Astrocyte (in vitro differentiated cells and primary cell): ENCODE measurements at regions not wholly inside any gene's neighbourhood (a gene's known extent, or its start where the extent isn't known, plus 50 kb on each side); places are given as distances from the start of the nearest gene placed in this dataset.

Source experiments
- DNase-seq: peaks from one replicate; pipeline ENCODE4 v3.0.0-alpha.2; 2010; ENCODE audit warnings: low read depth
- FAIRE-seq: peaks from 2 replicates; lab custom pipeline; 2011; peaks lifted over from hg19 to GRCh38; lab: Jason Lieb, UNC
- H2AFZ ChIP-seq: 2 replicates; pipeline ENCODE4 v1.6.0; 2012; ENCODE audit warnings: low read depth, low read length, inconsistent platforms
- H3K27ac ChIP-seq: 2 replicates; pipeline ENCODE4 v1.5.1; 2011; ENCODE audit warnings: low read depth, low read length, inconsistent platforms
- H3K27me3 ChIP-seq: 2 replicates; pipeline ENCODE4 v1.6.0; 2011; ENCODE audit warnings: low read length, inconsistent platforms; ENCODE audit not compliant: insufficient read depth
- H3K36me3 ChIP-seq: 2 replicates; pipeline ENCODE4 v1.5.1; 2011; ENCODE audit warnings: low read length, inconsistent platforms; ENCODE audit not compliant: insufficient read depth
- H3K4me1 ChIP-seq: 2 replicates; pipeline ENCODE4 v1.5.1; 2011; ENCODE audit warnings: low read length, inconsistent platforms; ENCODE audit not compliant: insufficient read depth
- H3K4me2 ChIP-seq: 2 replicates; pipeline ENCODE4 v1.6.0; 2012; ENCODE audit warnings: low read length, inconsistent platforms
- H3K4me3 ChIP-seq: 2 replicates; pipeline ENCODE4 v1.5.1; 2011; ENCODE audit warnings: low read depth, mild to moderate bottlenecking, low read length, inconsistent platforms; ENCODE audit not compliant: insufficient read depth
- H3K79me2 ChIP-seq: 2 replicates; pipeline ENCODE4 v1.6.0; 2012; ENCODE audit warnings: mild to moderate bottlenecking, low read length, inconsistent platforms; ENCODE audit not compliant: insufficient read depth
- H3K9ac ChIP-seq: 2 replicates; pipeline ENCODE4 v1.6.0; 2012; ENCODE audit warnings: mild to moderate bottlenecking, low read length, inconsistent platforms
- H3K9me3 ChIP-seq: 2 replicates; pipeline ENCODE4 v1.5.1; 2012; ENCODE audit warnings: low read depth, mild to moderate bottlenecking, low read length, inconsistent platforms; ENCODE audit not compliant: insufficient read depth
- H4K20me1 ChIP-seq: 2 replicates; pipeline ENCODE4 v1.6.0; 2012; ENCODE audit warnings: low read length, inconsistent platforms; ENCODE audit not compliant: insufficient read depth
- H3K27ac Mint-ChIP-seq: one replicate; pipeline ENCODE4 v1.8.0; 2021; ENCODE audit warnings: mild to moderate bottlenecking, mixed read lengths; ENCODE audit not compliant: unreplicated experiment
- H3K27me3 Mint-ChIP-seq: one replicate; pipeline ENCODE4 v1.8.0; 2021; ENCODE audit warnings: low read depth, mixed read lengths; ENCODE audit not compliant: unreplicated experiment
- H3K36me3 Mint-ChIP-seq: one replicate; pipeline ENCODE4 v1.8.0; 2021; ENCODE audit warnings: low read depth, mixed read lengths; ENCODE audit not compliant: unreplicated experiment
- H3K4me1 Mint-ChIP-seq: one replicate; pipeline ENCODE4 v1.8.0; 2021; ENCODE audit warnings: low read depth, mixed read lengths; ENCODE audit not compliant: unreplicated experiment
- H3K4me3 Mint-ChIP-seq: one replicate; pipeline ENCODE4 v1.8.0; 2021; ENCODE audit warnings: mild to moderate bottlenecking, moderate library complexity, mixed read lengths; ENCODE audit not compliant: unreplicated experiment
- H3K9me3 Mint-ChIP-seq: one replicate; pipeline ENCODE4 v1.8.0; 2021; ENCODE audit warnings: mild to moderate bottlenecking, mixed read lengths; ENCODE audit not compliant: unreplicated experiment
- CTCF ChIP-seq: IDR thresholded peaks from 2 replicates; pipeline ENCODE4 v1.5.1; 2011; ENCODE audit warnings: low read depth, mild to moderate bottlenecking, inconsistent platforms, low read length, moderate library complexity; ENCODE audit not compliant: insufficient read depth
- EZH2 ChIP-seq: IDR thresholded peaks from 2 replicates; pipeline ENCODE4 v1.6.1; 2012; ENCODE audit warnings: mild to moderate bottlenecking, low read length, inconsistent platforms; ENCODE audit not compliant: insufficient read depth

DNA sequence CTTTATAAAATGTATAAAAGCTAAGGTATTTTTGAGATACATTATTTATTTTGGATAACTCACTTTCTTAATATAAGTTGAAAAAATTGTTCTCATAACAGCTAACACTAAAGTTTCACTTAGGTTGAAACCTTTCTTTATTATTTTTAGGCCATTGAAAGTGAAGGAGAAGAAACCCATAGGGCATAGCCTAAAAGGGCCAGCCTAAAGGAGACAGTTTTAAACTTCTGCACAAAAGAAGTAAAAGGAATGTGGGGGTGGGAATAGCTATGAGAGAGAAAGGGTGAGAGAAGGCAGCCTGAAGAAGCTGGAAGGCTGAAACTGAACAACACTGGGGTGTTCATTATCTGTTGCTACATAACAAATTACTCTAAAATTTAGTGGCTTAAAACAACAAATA is 57.6 kb upstream of the RAPGEF2 start:
- no peaks in the 10 kb centered on the region for H3K36me3 ChIP-seq
- no peak overlapping the region for H3K27ac ChIP-seq
- no peaks in the 10 kb centered on the region for H3K9me3 Mint-ChIP-seq
- H3K27me3 Mint-ChIP-seq: no peaks in the 10 kb centered on the region
- FAIRE-seq: no peak
- TF ChIP-seq EZH2 (no peak), CTCF (no peak)
- no peak overlapping the region for H3K4me3 ChIP-seq
- no peak overlapping the region for H3K9ac ChIP-seq
- H3K4me1 Mint-ChIP-seq: peaks cover 15% of the 10 kb centered on the region
- H3K4me3 Mint-ChIP-seq: no peak overlapping the region
- peak overlapping the region; percentile 55 for H3K27ac Mint-ChIP-seq
- H3K36me3 Mint-ChIP-seq: no peaks in the 10 kb centered on the region
- H3K4me1 ChIP-seq: peaks cover 10% of the 10 kb centered on the region
- no peaks in the 10 kb centered on the region for H3K9me3 ChIP-seq
- H4K20me1 ChIP-seq: no peaks in the 10 kb centered on the region
- no peaks in the 10 kb centered on the region for H3K27me3 ChIP-seq
- H2AFZ ChIP-seq: no peak overlapping the region
- DNase-seq: no peak
- no peaks in the 10 kb centered on the region for H3K79me2 ChIP-seq
- no peak overlapping the region for H3K4me2 ChIP-seq

GRCh38 chr4:159046683-159047082 is 56.2 kb upstream of the RAPGEF2 start:
- no peaks in the 10 kb centered on the region for H3K9me3 Mint-ChIP-seq

More at GRCh38 chr4:159046683-159047082, 56.2 kb upstream of the RAPGEF2 start:
- H3K4me3 Mint-ChIP-seq: no peak overlapping the region
- no peaks in the 10 kb centered on the region for H3K36me3 Mint-ChIP-seq
- Histone ChIP-seq H3K27me3 (no peaks in the 10 kb centered on the region), H4K20me1 (no peaks in the 10 kb centered on the region), H3K4me1 (peaks cover 11% of the 10 kb centered on the region), H3K4me2 (no peak overlapping the region), H3K36me3 (no peaks in the 10 kb centered on the region), H3K4me3 (no peak overlapping the region), H3K9me3 (no peaks in the 10 kb centered on the region), H3K9ac (no peak overlapping the region), H3K27ac (no peak overlapping the region), H2AFZ (no peak overlapping the region), H3K79me2 (no peaks in the 10 kb centered on the region)
- DNase-seq (no peak), FAIRE-seq (no peak)
- H3K27ac Mint-ChIP-seq: no peak overlapping the region
- no peaks in the 10 kb centered on the region for H3K27me3 Mint-ChIP-seq
- TF ChIP-seq EZH2 (no peak), CTCF (no peak)
- peaks cover 15% of the 10 kb centered on the region for H3K4me1 Mint-ChIP-seq
